ENCODE measurements at regions not wholly inside any gene's neighbourhood (a gene's known extent, or its start where the extent isn't known, plus 50 kb on each side); places are given as distances from the start of the nearest gene placed in this dataset.

DNA sequence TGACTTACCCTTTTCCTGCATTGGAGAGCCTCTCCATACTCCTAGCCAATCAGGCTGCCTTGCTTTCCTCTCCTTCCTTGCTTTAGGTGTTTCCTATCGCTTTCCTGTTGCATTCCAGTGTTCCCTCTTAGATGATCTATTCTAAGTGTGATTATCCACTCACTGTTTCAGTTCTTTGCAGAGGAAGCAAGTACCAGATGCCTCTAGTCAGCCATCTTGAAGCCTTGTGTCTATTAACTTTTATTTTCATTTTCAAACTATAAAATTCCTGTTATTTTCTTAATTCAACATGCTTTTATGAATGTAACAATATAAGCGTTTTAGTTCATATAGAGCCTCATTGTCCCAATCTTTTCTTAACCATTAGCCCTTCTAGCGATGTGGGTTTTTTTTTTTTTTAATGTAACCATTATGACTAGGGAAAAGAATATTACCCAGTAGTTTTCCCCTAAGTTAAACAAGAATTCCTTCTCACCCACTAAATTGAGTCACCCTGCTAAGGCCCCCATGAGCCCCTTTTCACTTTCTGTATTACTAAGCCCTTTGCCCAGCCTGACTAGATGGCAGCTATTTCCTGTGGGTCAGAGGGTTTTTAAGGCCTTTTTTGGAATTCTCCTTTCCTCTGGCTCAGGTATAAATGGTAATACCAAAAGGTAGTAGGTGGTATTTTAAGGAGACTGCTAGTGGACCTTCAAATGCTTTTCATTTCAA lies 229.4 kb upstream of the CTNNB1 start (continued):
- TF ChIP-seq REST (IDR thresholded peaks at IDR 0.05; ENCODE audit: borderline replicate concordance) (no peak), REST (CRISPR knock-in tag; IDR thresholded peaks at IDR 0.05; ENCODE audit: low read depth) (no peak), CEBPB (tag; IDR thresholded peaks at IDR 0.05) (no peak), SIN3A (IDR thresholded peaks at IDR 0.05; ENCODE audit: borderline replicate concordance in 2 of 2, control insufficient read depth in 1 of 2, low read depth in 2 of 2, low read length in 2 of 2) (no peak), NCOA6 (IDR thresholded peaks at IDR 0.05) (no peak), ZNF282 (CRISPR knock-in tag; IDR thresholded peaks at IDR 0.05) (no peak)
